WTC11 (cell line): ENCODE measurements at regions not wholly inside any gene's neighbourhood (a gene's known extent, or its start where the extent isn't known, plus 50 kb on each side); places are given as distances from the start of the nearest gene placed in this dataset.

Experiments
- CREB1 ChIP-seq: sonication (generic); formaldehyde crosslinking; IDR thresholded peaks from 2 replicates; pipeline ENCODE4 v1.8.0; 2023; ENCODE audit warnings: mild to moderate bottlenecking, missing genetic modification reagents
- CREM ChIP-seq: sonication (generic); formaldehyde crosslinking; IDR thresholded peaks from 2 replicates; pipeline ENCODE4 v1.8.1; 2022; ENCODE audit warnings: mild to moderate bottlenecking, missing genetic modification reagents, moderate library complexity
- ETV6 ChIP-seq: sonication (generic); formaldehyde crosslinking; IDR thresholded peaks from 2 replicates; pipeline ENCODE4 v1.8.1; 2022; ENCODE audit warnings: mild to moderate bottlenecking, missing genetic modification reagents
- NFYB ChIP-seq: sonication (generic); formaldehyde crosslinking; conservative IDR thresholded peaks from 2 replicates; pipeline ENCODE4 v1.8.0; 2022; ENCODE audit warnings: low read depth, missing genetic modification reagents
- NR2C2 ChIP-seq: sonication (generic); formaldehyde crosslinking; IDR thresholded peaks from 2 replicates; pipeline ENCODE4 v1.8.0; 2022; ENCODE audit warnings: mild to moderate bottlenecking, missing genetic modification reagents
- ZNF396 ChIP-seq: fragments of 250-450 bp; sonication (Bioruptor Pico); IDR thresholded peaks from 2 replicates; pipeline ENCODE4 v1.8.0; 2021; ENCODE audit warnings: mild to moderate bottlenecking, moderate library complexity, borderline replicate concordance
- TF ChIP-seq, protein P1 (sequence below): fragments of 200-600 bp; IDR thresholded peaks from 2 replicates; pipeline ENCODE4 v1.8.0; 2022; ENCODE audit warnings: antibody characterized with exemption
- TF ChIP-seq, protein P2 (sequence below): sonication (generic); formaldehyde crosslinking; IDR thresholded peaks from 2 replicates; pipeline ENCODE4 v1.8.0; 2022; ENCODE audit warnings: mild to moderate bottlenecking, missing genetic modification reagents
- TF ChIP-seq, protein P3 (sequence below): sonication (generic); formaldehyde crosslinking; IDR thresholded peaks from 2 replicates; pipeline ENCODE4 v1.8.1; 2023; ENCODE audit warnings: mild to moderate bottlenecking, missing genetic modification reagents, moderate library complexity
- TF ChIP-seq, protein P4 (sequence below): sonication (generic); formaldehyde crosslinking; IDR thresholded peaks from 2 replicates; pipeline ENCODE4 v1.8.1; 2022; ENCODE audit warnings: missing genetic modification reagents, borderline replicate concordance
- TF ChIP-seq, protein P5 (sequence below): sonication (generic); formaldehyde crosslinking; IDR thresholded peaks from 2 replicates; pipeline ENCODE4 v1.8.1; 2022; ENCODE audit warnings: low read depth, missing genetic modification reagents, borderline replicate concordance
- TF ChIP-seq, protein P6 (sequence below): sonication (generic); formaldehyde crosslinking; IDR thresholded peaks from 2 replicates; pipeline ENCODE4 v1.8.1; 2023; ENCODE audit warnings: mild to moderate bottlenecking, missing genetic modification reagents

DNA sequence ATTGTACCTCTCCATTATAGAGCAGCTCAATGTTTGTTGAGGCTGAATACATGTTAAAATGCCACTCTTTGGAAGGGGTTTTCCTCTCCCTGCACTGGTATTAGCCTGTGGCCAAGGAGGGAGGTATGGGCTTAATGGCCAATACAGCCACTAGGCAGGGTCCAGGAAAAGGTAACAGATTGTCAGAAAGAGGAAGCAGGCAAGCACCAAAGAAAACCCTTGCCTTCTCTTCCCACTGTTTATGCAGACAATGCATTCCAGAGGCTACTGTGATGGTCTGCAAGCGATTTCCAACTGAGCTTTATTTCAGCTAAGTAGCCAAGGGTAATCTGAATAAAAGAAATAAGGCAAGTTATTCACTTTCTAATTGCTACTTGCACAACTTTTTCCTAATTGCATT lies 95.3 kb upstream of the SLC27A6 start:
- TF ChIP-seq ETV6 (CRISPR knock-in tag): no peak
- no peak for TF ChIP-seq CREB1 (CRISPR knock-in tag)
- TF ChIP-seq ZNF396 (CRISPR knock-in tag): no peak
- TF ChIP-seq, protein P1, sequence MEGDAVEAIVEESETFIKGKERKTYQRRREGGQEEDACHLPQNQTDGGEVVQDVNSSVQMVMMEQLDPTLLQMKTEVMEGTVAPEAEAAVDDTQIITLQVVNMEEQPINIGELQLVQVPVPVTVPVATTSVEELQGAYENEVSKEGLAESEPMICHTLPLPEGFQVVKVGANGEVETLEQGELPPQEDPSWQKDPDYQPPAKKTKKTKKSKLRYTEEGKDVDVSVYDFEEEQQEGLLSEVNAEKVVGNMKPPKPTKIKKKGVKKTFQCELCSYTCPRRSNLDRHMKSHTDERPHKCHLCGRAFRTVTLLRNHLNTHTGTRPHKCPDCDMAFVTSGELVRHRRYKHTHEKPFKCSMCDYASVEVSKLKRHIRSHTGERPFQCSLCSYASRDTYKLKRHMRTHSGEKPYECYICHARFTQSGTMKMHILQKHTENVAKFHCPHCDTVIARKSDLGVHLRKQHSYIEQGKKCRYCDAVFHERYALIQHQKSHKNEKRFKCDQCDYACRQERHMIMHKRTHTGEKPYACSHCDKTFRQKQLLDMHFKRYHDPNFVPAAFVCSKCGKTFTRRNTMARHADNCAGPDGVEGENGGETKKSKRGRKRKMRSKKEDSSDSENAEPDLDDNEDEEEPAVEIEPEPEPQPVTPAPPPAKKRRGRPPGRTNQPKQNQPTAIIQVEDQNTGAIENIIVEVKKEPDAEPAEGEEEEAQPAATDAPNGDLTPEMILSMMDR: no peak
- no peak for TF ChIP-seq NR2C2 (CRISPR knock-in tag)
- TF ChIP-seq, protein P2, sequence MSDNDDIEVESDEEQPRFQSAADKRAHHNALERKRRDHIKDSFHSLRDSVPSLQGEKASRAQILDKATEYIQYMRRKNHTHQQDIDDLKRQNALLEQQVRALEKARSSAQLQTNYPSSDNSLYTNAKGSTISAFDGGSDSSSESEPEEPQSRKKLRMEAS: no peak
- TF ChIP-seq, protein P3, sequence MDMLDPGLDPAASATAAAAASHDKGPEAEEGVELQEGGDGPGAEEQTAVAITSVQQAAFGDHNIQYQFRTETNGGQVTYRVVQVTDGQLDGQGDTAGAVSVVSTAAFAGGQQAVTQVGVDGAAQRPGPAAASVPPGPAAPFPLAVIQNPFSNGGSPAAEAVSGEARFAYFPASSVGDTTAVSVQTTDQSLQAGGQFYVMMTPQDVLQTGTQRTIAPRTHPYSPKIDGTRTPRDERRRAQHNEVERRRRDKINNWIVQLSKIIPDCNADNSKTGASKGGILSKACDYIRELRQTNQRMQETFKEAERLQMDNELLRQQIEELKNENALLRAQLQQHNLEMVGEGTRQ (CRISPR knock-in tag): no peak
- TF ChIP-seq CREM: no peak
- TF ChIP-seq, protein P4, sequence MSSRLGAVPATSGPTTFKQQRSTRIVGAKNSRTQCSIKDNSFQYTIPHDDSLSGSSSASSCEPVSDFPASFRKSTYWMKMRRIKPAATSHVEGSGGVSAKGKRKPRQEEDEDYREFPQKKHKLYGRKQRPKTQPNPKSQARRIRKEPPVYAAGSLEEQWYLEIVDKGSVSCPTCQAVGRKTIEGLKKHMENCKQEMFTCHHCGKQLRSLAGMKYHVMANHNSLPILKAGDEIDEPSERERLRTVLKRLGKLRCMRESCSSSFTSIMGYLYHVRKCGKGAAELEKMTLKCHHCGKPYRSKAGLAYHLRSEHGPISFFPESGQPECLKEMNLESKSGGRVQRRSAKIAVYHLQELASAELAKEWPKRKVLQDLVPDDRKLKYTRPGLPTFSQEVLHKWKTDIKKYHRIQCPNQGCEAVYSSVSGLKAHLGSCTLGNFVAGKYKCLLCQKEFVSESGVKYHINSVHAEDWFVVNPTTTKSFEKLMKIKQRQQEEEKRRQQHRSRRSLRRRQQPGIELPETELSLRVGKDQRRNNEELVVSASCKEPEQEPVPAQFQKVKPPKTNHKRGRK: no peak
- TF ChIP-seq NFYB: no peak
- TF ChIP-seq, protein P5, sequence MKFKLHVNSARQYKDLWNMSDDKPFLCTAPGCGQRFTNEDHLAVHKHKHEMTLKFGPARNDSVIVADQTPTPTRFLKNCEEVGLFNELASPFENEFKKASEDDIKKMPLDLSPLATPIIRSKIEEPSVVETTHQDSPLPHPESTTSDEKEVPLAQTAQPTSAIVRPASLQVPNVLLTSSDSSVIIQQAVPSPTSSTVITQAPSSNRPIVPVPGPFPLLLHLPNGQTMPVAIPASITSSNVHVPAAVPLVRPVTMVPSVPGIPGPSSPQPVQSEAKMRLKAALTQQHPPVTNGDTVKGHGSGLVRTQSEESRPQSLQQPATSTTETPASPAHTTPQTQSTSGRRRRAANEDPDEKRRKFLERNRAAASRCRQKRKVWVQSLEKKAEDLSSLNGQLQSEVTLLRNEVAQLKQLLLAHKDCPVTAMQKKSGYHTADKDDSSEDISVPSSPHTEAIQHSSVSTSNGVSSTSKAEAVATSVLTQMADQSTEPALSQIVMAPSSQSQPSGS (CRISPR knock-in tag): no peak
- TF ChIP-seq, protein P6, sequence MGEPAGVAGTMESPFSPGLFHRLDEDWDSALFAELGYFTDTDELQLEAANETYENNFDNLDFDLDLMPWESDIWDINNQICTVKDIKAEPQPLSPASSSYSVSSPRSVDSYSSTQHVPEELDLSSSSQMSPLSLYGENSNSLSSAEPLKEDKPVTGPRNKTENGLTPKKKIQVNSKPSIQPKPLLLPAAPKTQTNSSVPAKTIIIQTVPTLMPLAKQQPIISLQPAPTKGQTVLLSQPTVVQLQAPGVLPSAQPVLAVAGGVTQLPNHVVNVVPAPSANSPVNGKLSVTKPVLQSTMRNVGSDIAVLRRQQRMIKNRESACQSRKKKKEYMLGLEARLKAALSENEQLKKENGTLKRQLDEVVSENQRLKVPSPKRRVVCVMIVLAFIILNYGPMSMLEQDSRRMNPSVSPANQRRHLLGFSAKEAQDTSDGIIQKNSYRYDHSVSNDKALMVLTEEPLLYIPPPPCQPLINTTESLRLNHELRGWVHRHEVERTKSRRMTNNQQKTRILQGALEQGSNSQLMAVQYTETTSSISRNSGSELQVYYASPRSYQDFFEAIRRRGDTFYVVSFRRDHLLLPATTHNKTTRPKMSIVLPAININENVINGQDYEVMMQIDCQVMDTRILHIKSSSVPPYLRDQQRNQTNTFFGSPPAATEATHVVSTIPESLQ (CRISPR knock-in tag): no peak
